B cell (primary cell): ENCODE measurements at regions not wholly inside any gene's neighbourhood (a gene's known extent, or its start where the extent isn't known, plus 50 kb on each side); places are given as distances from the start of the nearest gene placed in this dataset.

Source experiments
- ATAC-seq: fragments of 200-7000 bp; cut with Tn5 transposase; one replicate; pipeline ENCODE4 v1.10.0; 2021; ENCODE audit warnings: low read depth, mild to moderate bottlenecking, moderate number of reproducible peaks, moderate library complexity
- CTCF ChIA-PET: fragments of 350-600 bp; sonication (Branson Sonifier 250); formaldehyde crosslinking; loops from one replicate; lab custom pipeline; 2021; ENCODE audit warnings: antibody characterized with exemption, inconsistent platforms; lab: Charles Lee
- POLR2A ChIA-PET: fragments of 350-600 bp; sonication (Branson Sonifier 250); formaldehyde crosslinking; loops from one replicate; lab custom pipeline; 2021; ENCODE audit warnings: antibody characterized with exemption; lab: Charles Lee
- DNase-seq: peaks from one replicate; pipeline ENCODE4 v3.0.0; 2013
- H2AFZ ChIP-seq: 2 replicates; pipeline ENCODE4 v1.6.1; 2012; ENCODE audit warnings: mild to moderate bottlenecking, low read depth, low read length; ENCODE audit not compliant: insufficient read depth, poor library complexity, severe bottlenecking
- H3K27ac ChIP-seq, 2 donors: 1 replicate in 1 of 2; 2 replicates in 1 of 2; pipeline ENCODE4 v1.5.1; 2012 to 2013; ENCODE audit warnings: low read length in 2 of 2, mild to moderate bottlenecking in 2 of 2, moderate library complexity in 1 of 2
- H3K27me3 ChIP-seq, 4 experiments: fragments of 200-600 bp in 1 of 4; sonication (generic) in 1 of 4; replicated peaks in 1 of 4; 1 replicate in 2 of 4; 2 replicates in 2 of 4; pipeline versions ENCODE4 v1.6.1 to v1.7.0; 2013 to 2016; ENCODE audit warnings: low read length in 3 of 4, mild to moderate bottlenecking in 2 of 4, mixed read lengths in 1 of 4, moderate library complexity in 1 of 4; ENCODE audit not compliant: insufficient read depth in 4 of 4, control insufficient read depth in 3 of 4; ENCODE audit errors: control extremely low read depth in 1 of 4
- H3K36me3 ChIP-seq, 2 experiments: replicated peaks in 1 of 2; 1 replicate in 1 of 2; 2 replicates in 1 of 2; pipeline versions ENCODE4 v1.6.1 to v1.7.1; 2013; ENCODE audit warnings: low read length in 1 of 2; ENCODE audit not compliant: insufficient read depth in 2 of 2, control insufficient read depth in 1 of 2; ENCODE audit errors: control extremely low read depth in 1 of 2, extremely low read depth in 1 of 2
- H3K4me1 ChIP-seq, 2 donors: fragments of 200-600 bp in 1 of 2; sonication (generic) in 1 of 2; 1 replicate in 1 of 2; 2 replicates in 1 of 2; pipeline versions ENCODE4 v1.5.1 to v1.6.1; 2013 to 2017; ENCODE audit warnings: low read length in 2 of 2; ENCODE audit not compliant: control insufficient read depth in 2 of 2, insufficient read depth in 2 of 2
- H3K4me2 ChIP-seq: replicated peaks from 2 replicates; pipeline ENCODE3; 2012; ENCODE audit warnings: mild to moderate bottlenecking, low read depth, low read length; ENCODE audit not compliant: poor library complexity, severe bottlenecking
- H3K4me3 ChIP-seq, 5 experiments: fragments of 200-600 bp in 1 of 5; sonication (generic) in 1 of 5; 1 replicate in 3 of 5; 2 replicates in 2 of 5; pipeline versions ENCODE4 v1.5.1 to v1.7.0; 2011 to 2016; ENCODE audit warnings: low read length in 4 of 5, mild to moderate bottlenecking in 4 of 5, low read depth in 2 of 5, control low read depth in 1 of 5, moderate library complexity in 1 of 5; ENCODE audit not compliant: insufficient read depth in 1 of 5; ENCODE audit errors: control extremely low read depth in 1 of 5, extremely low read depth in 1 of 5
- H3K79me2 ChIP-seq: fragments of 200-600 bp; sonication (generic); one replicate; pipeline ENCODE4 v1.6.0; 2016; ENCODE audit warnings: low read length; ENCODE audit not compliant: control insufficient read depth, insufficient read depth
- H3K9ac ChIP-seq: fragments of 200-600 bp; sonication (generic); 2 replicates; pipeline ENCODE4 v1.6.1; 2017; ENCODE audit warnings: mild to moderate bottlenecking, low read length, moderate library complexity
- H3K9me3 ChIP-seq, 3 donors: one replicate each; pipeline versions ENCODE4 v1.6.1 to v1.7.1; 2013; ENCODE audit warnings: low read length in 2 of 3; ENCODE audit not compliant: control insufficient read depth in 2 of 3, insufficient read depth in 1 of 3; ENCODE audit errors: control extremely low read depth in 1 of 3
- H4K20me1 ChIP-seq: 2 replicates; pipeline ENCODE4 v1.6.0; 2012; ENCODE audit warnings: mild to moderate bottlenecking, low read length; ENCODE audit not compliant: insufficient read depth, control insufficient read depth, poor library complexity, severe bottlenecking
- H3K27ac Mint-ChIP-seq: one replicate; pipeline ENCODE4 v1.8.0; 2021; ENCODE audit warnings: mixed read lengths
- H3K27me3 Mint-ChIP-seq: one replicate; pipeline ENCODE4 v1.8.0; 2021; ENCODE audit warnings: mixed read lengths
- H3K4me1 Mint-ChIP-seq: one replicate; pipeline ENCODE4 v1.8.0; 2021; ENCODE audit warnings: mixed read lengths
- H3K4me3 Mint-ChIP-seq: one replicate; pipeline ENCODE4 v1.8.0; 2021; ENCODE audit warnings: mixed read lengths
- H3K9me3 Mint-ChIP-seq: one replicate; pipeline ENCODE4 v1.8.0; 2022; ENCODE audit warnings: mixed read lengths; ENCODE audit not compliant: insufficient read depth
- EZH2 ChIP-seq: IDR thresholded peaks from 2 replicates; pipeline ENCODE4 v1.6.1; 2012; ENCODE audit warnings: borderline replicate concordance, low read depth, mild to moderate bottlenecking, moderate library complexity, low read length; ENCODE audit not compliant: insufficient read depth, poor library complexity, severe bottlenecking
- WGBS: methylation state at CpG from one replicate; pipeline ENCODE4 v1.1.5; 2013; ENCODE audit warnings: missing lambda C conversion rate; ENCODE audit not compliant: insufficient coverage; 5-methylcytosine and 5-hydroxymethylcytosine counted together
- intact Hi-C: fragments of 100-400 bp; cut with micrococcal nuclease; formaldehyde crosslinking; loops from one replicate; pipeline ENCODE4 v1.10.0; 2022
- TF ChIP-seq, protein P1 (sequence below): fragments of 200-600 bp; IDR thresholded peaks from one replicate; pipeline ENCODE4 v1.8.0; 2022; ENCODE audit warnings: antibody characterized with exemption, mild to moderate bottlenecking

DNA sequence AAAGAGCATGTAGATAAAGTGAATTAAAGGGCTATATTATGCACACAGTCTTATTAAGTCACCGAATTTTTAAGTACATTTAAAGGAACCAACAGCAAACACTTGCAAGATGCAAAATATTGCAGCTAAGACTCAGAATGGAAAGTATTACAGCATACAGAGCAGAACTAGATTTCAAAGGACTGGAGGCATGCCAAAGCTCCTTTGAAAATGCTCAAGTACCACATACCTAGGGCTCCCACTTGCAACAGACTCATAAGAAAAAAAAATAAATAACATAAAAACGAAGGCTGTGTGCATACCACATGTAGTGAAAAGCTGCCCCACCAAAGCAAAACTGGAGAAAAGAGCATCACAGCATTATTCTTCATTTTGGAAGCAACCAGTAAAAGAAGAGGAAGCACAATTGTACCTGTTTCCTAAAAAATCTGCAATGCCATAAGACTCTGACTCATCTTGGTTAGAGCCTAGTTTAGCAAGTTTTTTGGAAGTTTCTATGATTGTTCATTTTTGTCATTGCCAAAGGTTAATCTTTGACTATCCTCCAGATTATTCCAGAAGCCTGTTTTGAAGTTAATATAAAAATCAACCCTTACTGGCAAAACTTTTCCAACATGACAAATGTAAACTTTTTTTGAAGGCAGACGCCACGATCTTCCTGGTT lies 306.0 kb upstream of the COL3A1 start:
- Mint-ChIP-seq H3K27ac (no peak overlapping the region), H3K4me3 (no peak overlapping the region), H3K4me1 (no peaks in the 10 kb centered on the region), H3K27me3 (no peaks in the 10 kb centered on the region), H3K9me3 (peaks cover 2% of the 10 kb centered on the region)
- no peak overlapping the region for H3K27ac ChIP-seq
- H3K4me2 ChIP-seq: no peak overlapping the region
- H3K4me1 ChIP-seq: no peaks in the 10 kb centered on the region
- no peaks in the 10 kb centered on the region for H3K9me3 ChIP-seq
- no peaks in the 10 kb centered on the region for H3K79me2 ChIP-seq
- ATAC-seq: no peak
- CTCF ChIA-PET: no interaction called here
- POLR2A ChIA-PET: no interaction called here
- no peak overlapping the region for H3K9ac ChIP-seq
- no peak for TF ChIP-seq EZH2
- TF ChIP-seq, protein P1, sequence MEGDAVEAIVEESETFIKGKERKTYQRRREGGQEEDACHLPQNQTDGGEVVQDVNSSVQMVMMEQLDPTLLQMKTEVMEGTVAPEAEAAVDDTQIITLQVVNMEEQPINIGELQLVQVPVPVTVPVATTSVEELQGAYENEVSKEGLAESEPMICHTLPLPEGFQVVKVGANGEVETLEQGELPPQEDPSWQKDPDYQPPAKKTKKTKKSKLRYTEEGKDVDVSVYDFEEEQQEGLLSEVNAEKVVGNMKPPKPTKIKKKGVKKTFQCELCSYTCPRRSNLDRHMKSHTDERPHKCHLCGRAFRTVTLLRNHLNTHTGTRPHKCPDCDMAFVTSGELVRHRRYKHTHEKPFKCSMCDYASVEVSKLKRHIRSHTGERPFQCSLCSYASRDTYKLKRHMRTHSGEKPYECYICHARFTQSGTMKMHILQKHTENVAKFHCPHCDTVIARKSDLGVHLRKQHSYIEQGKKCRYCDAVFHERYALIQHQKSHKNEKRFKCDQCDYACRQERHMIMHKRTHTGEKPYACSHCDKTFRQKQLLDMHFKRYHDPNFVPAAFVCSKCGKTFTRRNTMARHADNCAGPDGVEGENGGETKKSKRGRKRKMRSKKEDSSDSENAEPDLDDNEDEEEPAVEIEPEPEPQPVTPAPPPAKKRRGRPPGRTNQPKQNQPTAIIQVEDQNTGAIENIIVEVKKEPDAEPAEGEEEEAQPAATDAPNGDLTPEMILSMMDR: no peak
- DNase-seq: no peak
- intact Hi-C loops: no loop called here
- H4K20me1 ChIP-seq: no peaks in the 10 kb centered on the region
- H3K4me3 ChIP-seq: no peak overlapping the region
- H3K27me3 ChIP-seq: no peaks in the 10 kb centered on the region
- H2AFZ ChIP-seq: no peak overlapping the region
- WGBS: 83% methylated on average over 1 of the region's 4 CpGs
- H3K36me3 ChIP-seq: no peaks in the 10 kb centered on the region

GRCh38 chr2:188675391-188676009 lies 298.7 kb upstream of the COL3A1 start:
- H3K27me3 ChIP-seq: no peaks in the 10 kb centered on the region
- no peaks in the 10 kb centered on the region for H3K79me2 ChIP-seq
- no peak for TF ChIP-seq EZH2
- TF ChIP-seq, protein P1: no peak
- H3K9ac ChIP-seq: no peak overlapping the region
- H3K4me2 ChIP-seq: no peak overlapping the region
- ChIA-PET CTCF (no interaction called here), POLR2A (no interaction called here)
- no peaks in the 10 kb centered on the region for H3K36me3 ChIP-seq
- H2AFZ ChIP-seq: no peak overlapping the region
- H3K9me3 ChIP-seq: no peaks in the 10 kb centered on the region
- no peaks in the 10 kb centered on the region for H3K4me1 ChIP-seq
- DNase-seq (no peak), ATAC-seq (no peak)
- H3K27ac Mint-ChIP-seq: no peak overlapping the region
- intact Hi-C loops: no loop called here
- H3K9me3 Mint-ChIP-seq: peaks cover 2% of the 10 kb centered on the region
- H3K4me1 Mint-ChIP-seq: no peaks in the 10 kb centered on the region
- H3K27me3 Mint-ChIP-seq: no peaks in the 10 kb centered on the region
- H4K20me1 ChIP-seq: no peaks in the 10 kb centered on the region
- no peak overlapping the region for H3K27ac ChIP-seq
- no peak overlapping the region for H3K4me3 ChIP-seq
- H3K4me3 Mint-ChIP-seq: no peak overlapping the region
